Ovary (tissue), 7 donors: ENCODE measurements at regions not wholly inside any gene's neighbourhood (a gene's known extent, or its start where the extent isn't known, plus 50 kb on each side); places are given as distances from the start of the nearest gene placed in this dataset.
A peak's percentile ranks its signal among the peaks of the same experiment; 100 is the strongest.

ENCODE experiments used
- DNase-seq, 5 donors: peaks; one replicate each; pipeline ENCODE4 v3.0.0-alpha.2; 2019 to 2020
- H3K27ac ChIP-seq, 2 donors: fragments of 200-600 bp; one replicate each; pipeline versions ENCODE4 v1.5.1 to v1.8.0; 2019 to 2022
- H3K27me3 ChIP-seq: fragments of 200-600 bp; one replicate; pipeline ENCODE4 v1.8.0; 2022
- H3K36me3 ChIP-seq: fragments of 200-600 bp; sonication (generic); one replicate; pipeline ENCODE4 v1.5.1; 2019
- H3K4me1 ChIP-seq: one replicate; pipeline ENCODE4 v1.8.1; 2013; ENCODE audit warnings: mild to moderate bottlenecking, moderate library complexity; ENCODE audit not compliant: insufficient read depth
- H3K4me3 ChIP-seq: fragments of 200-600 bp; sonication (generic); one replicate; pipeline ENCODE4 v1.5.1; 2017
- H3K9me3 ChIP-seq, 2 donors: fragments of 200-600 bp in 1 of 2; sonication (generic) in 1 of 2; one replicate each; pipeline versions ENCODE4 v1.5.1 to v1.8.1; 2013 to 2019; ENCODE audit warnings: mild to moderate bottlenecking in 1 of 2, moderate library complexity in 1 of 2
- CTCF ChIP-seq, 3 donors: fragments of 450-650 bp in 2 of 3; fragments of 200-600 bp in 1 of 3; IDR thresholded peaks; one replicate each; pipeline versions ENCODE4 v1.5.1 to v1.8.0; 2016 to 2022; ENCODE audit warnings: antibody characterized with exemption in 3 of 3, mild to moderate bottlenecking in 1 of 3
- EP300 ChIP-seq: sonication (generic); formaldehyde crosslinking; IDR thresholded peaks from one replicate; pipeline ENCODE4 v1.6.1; 2017; ENCODE audit warnings: antibody characterized with exemption
- POLR2A ChIP-seq: fragments of 450-650 bp; IDR thresholded peaks from one replicate; pipeline ENCODE4 v1.6.1; 2017; ENCODE audit warnings: antibody characterized with exemption, mild to moderate bottlenecking, moderate library complexity
- WGBS, 3 donors: extraction: QIAGEN DNeasy Blood & Tissue Kit in 1 of 3; methylation state at CpG; one replicate each; pipeline versions ENCODE4 v1.1.5 to v1.1.7; 2013 to 2017; 5-methylcytosine and 5-hydroxymethylcytosine counted together
- intact Hi-C, 4 donors: fragments of 100-400 bp; cut with DNase I; formaldehyde crosslinking; loops; one replicate each; pipeline versions ENCODE4 v1.11.0 to v1.15.1; 2022 to 2023
- donor health status: DM: no; HTN: no; CAD: no; lungs with moderate emphysema.
- donor health status: DM: no; HTN: no; CAD: no.
- donor health status: Bipolar disorder and iron deficiency.
- donor health status: DM: no; HTN: no; CAD: no.
- donor health status: DM: yes; HTN: yes; CAD: no.

- no peaks in the 10 kb centered on the region for H3K36me3 ChIP-seq
- peaks cover 5% of the 10 kb centered on the region for H3K4me1 ChIP-seq
- no peak overlapping the region for H3K27ac ChIP-seq
- no peak overlapping the region for H3K4me3 ChIP-seq
- no peaks in the 10 kb centered on the region for H3K27me3 ChIP-seq
- no peaks in the 10 kb centered on the region for H3K9me3 ChIP-seq
- DNase-seq, result no peak
- intact Hi-C loops, result no loop called here
- TF ChIP-seq POLR2A (no peak), CTCF (IDR thresholded peaks at IDR 0.05) (no peak), EP300 (no peak)
- 82 to 90% (median 89%) methylated on average over 9 of the region's 9 CpGs for WGBS, 3 donors
Measured at GRCh38 chr4:54548831-54549460, 108.8 kb upstream of the KIT start.

DNA sequence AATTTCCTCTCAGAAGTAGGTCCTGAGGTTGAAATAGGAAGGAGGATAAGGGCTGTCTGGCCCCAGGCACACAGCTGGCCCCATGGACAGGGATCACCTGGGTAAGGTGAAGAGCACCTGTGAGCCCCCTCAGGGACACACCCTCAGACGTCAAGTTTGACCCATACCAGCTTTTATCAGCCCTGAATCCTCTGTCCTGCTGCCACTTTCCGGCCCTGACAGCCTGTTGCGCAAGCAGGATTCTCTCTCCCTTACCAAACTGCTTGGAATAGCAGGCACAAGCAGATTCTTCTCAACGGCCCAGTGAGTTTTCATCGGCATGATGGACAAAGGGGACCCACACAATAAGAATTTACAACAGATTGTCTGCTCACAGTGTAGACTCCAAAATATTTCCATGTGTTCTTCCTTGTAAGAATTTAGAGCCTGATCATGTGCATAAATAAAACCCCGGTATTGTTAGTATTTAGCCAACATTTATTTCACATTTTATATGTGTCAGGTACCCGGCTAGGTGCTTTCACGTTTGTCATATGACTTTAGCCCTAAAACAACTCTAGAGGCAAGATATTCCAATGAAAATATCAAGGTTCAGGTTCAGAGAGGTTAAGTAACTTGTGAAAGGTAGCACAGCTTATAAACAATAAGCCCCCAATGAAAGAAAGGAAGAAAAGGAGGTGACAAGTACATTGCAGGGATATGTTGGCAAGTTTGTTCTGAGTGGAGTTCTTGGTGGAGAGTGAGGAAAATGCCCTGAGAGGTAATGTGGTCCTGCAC is 107.2 kb upstream of the KIT start:
- H3K36me3 ChIP-seq, result no peaks in the 10 kb centered on the region
- intact Hi-C loops, result no loop called here
- no peaks in the 10 kb centered on the region for H3K27me3 ChIP-seq
- no peak for TF ChIP-seq POLR2A
- TF ChIP-seq CTCF (IDR thresholded peaks at IDR 0.05), result no peak
- no peak for TF ChIP-seq EP300
- peaks cover 10% of the 10 kb centered on the region for H3K4me1 ChIP-seq
- DNase-seq, result peak in 1 of 5 donors; percentile 17
- no peak overlapping the region for H3K4me3 ChIP-seq
- 55 to 60% (median 60%) methylated on average over 8 of the region's 8 CpGs for WGBS, 3 donors
- H3K9me3 ChIP-seq, result no peaks in the 10 kb centered on the region
- H3K27ac ChIP-seq, result no peak overlapping the region

DNA sequence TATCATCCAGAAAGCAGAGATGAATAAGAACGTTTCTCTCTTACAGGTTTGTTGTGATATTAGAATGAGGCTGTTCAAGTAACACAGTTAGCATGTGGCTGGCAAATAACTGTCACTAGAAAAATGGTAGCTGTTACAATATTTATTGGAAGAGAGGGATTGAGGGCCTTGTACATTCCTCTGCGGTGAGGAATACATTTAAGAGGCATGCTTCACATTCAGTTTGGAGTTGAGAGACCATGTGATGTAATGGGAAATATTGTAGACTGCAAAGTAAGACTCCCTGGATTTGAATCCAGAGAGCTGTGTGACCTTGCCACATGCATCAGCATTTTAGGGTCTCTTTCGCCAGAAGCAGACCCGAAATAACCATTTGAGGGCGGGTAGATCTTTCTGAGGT is 104.8 kb upstream of the KIT start:
- Histone ChIP-seq H3K4me3 (no peak overlapping the region), H3K36me3 (no peaks in the 10 kb centered on the region), H3K27me3 (no peaks in the 10 kb centered on the region), H3K27ac (no peak overlapping the region), H3K9me3 (no peaks in the 10 kb centered on the region), H3K4me1 (peaks cover 5% of the 10 kb centered on the region)
- 82 to 84% (median 83%) methylated on average over 5 of the region's 5 CpGs for WGBS, 3 donors
- intact Hi-C loops, result no loop called here
- DNase-seq, result no peak
- TF ChIP-seq EP300 (no peak), POLR2A (no peak), CTCF (IDR thresholded peaks at IDR 0.05) (no peak)

DNA sequence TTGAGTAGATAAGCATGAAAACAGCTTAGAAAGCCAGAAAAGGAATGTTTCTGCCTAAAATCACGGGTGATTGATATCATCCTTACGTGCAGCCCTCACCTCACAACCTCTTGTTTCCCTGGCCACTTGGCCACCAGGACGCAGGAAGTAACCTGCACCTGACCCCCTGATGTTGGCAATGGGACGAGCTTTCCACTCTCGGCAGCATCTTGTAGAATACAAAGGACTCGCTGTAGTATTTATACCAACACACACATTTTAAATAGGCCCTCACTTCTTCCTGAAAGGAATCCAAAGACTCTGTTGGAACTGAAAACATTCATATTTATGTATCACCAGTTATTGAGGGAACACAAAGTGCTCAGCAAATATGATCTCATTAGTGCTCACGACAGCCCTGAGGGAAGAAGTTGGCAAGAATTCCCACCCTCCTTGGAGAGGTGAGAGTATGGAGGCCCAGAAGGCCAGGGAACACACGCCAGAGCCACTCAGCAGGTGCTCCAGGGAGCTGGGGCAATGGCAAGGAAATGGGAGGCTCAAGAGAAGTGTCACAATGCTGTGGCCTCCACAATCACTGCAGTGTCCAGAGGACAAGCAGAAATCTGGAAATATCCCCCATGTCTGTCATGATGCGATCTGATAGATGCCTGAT is 103.3 kb upstream of the KIT start:
- peak in 1 of 5 donors; percentile 47 for DNase-seq
- 56 to 63% (median 57%) methylated on average over 9 of the region's 9 CpGs for WGBS, 3 donors
- no peaks in the 10 kb centered on the region for H3K36me3 ChIP-seq
- no peak for TF ChIP-seq CTCF (IDR thresholded peaks at IDR 0.05)
- TF ChIP-seq EP300, result no peak
- TF ChIP-seq POLR2A, result no peak
- H3K27me3 ChIP-seq, result no peaks in the 10 kb centered on the region
- intact Hi-C loops, result no loop called here
- H3K4me1 ChIP-seq, result peaks cover 5% of the 10 kb centered on the region
- H3K9me3 ChIP-seq, result no peaks in the 10 kb centered on the region
- H3K4me3 ChIP-seq, result no peak overlapping the region
- no peak overlapping the region for H3K27ac ChIP-seq
